CD4-positive, CD25-positive, alpha-beta regulatory T cell (primary cell): ENCODE measurements at regions not wholly inside any gene's neighbourhood (a gene's known extent, or its start where the extent isn't known, plus 50 kb on each side); places are given as distances from the start of the nearest gene placed in this dataset.

Experiments used
- ATAC-seq, 2 donors: fragments of 150-1000 bp; cut with Tn5 transposase; one replicate each; pipeline ENCODE4 v1.10.0; 2021; ENCODE audit warnings: low read depth in 2 of 2, moderate number of reproducible peaks in 2 of 2, moderate library complexity in 1 of 2
- DNase-seq, 3 donors: peaks; one replicate each; pipeline versions ENCODE4 v3.0.0 to v3.0.0-alpha.2; 2012 to 2022; ENCODE audit warnings: mixed read lengths in 1 of 3
- H3K27ac ChIP-seq: one replicate; pipeline ENCODE4 v1.7.0; 2013; ENCODE audit warnings: mild to moderate bottlenecking, low read length; ENCODE audit not compliant: insufficient read depth, poor library complexity, severe bottlenecking
- H3K27me3 ChIP-seq: one replicate; pipeline ENCODE4 v1.7.0; 2013; ENCODE audit warnings: low read length; ENCODE audit not compliant: control insufficient read depth, insufficient read depth
- H3K36me3 ChIP-seq: one replicate; pipeline ENCODE4 v1.7.0; 2013; ENCODE audit warnings: mild to moderate bottlenecking, low read length, moderate library complexity; ENCODE audit not compliant: control insufficient read depth, insufficient read depth
- H3K4me1 ChIP-seq: 2 replicates; pipeline ENCODE4 v1.7.0; 2013; ENCODE audit warnings: mild to moderate bottlenecking, low read length; ENCODE audit not compliant: insufficient read depth, control insufficient read depth, poor library complexity, severe bottlenecking
- H3K4me3 ChIP-seq: one replicate; pipeline ENCODE4 v1.7.0; 2013; ENCODE audit warnings: low read depth, mild to moderate bottlenecking, low read length, moderate library complexity
- H3K9me3 ChIP-seq, 2 experiments: 1 replicate in 1 of 2; 2 replicates in 1 of 2; pipeline ENCODE4 v1.7.0; 2013; ENCODE audit warnings: low read length in 2 of 2, mild to moderate bottlenecking in 1 of 2, moderate library complexity in 1 of 2; ENCODE audit not compliant: control insufficient read depth in 2 of 2
- H3K27ac Mint-ChIP-seq, 3 donors: one replicate each; pipeline ENCODE4 v1.8.0; 2020 to 2022; ENCODE audit warnings: mild to moderate bottlenecking in 3 of 3, mixed read lengths in 3 of 3, moderate library complexity in 2 of 3
- H3K27me3 Mint-ChIP-seq: one replicate; pipeline ENCODE4 v1.8.0; 2022; ENCODE audit warnings: mild to moderate bottlenecking, mixed read lengths
- H3K36me3 Mint-ChIP-seq: one replicate; pipeline ENCODE4 v1.8.0; 2020; ENCODE audit warnings: mixed read lengths
- H3K4me1 Mint-ChIP-seq, 4 donors: one replicate each; pipeline ENCODE4 v1.8.0; 2020 to 2022; ENCODE audit warnings: mixed read lengths in 4 of 4, mild to moderate bottlenecking in 1 of 4
- H3K4me3 Mint-ChIP-seq, 4 donors: one replicate each; pipeline ENCODE4 v1.8.0; 2020 to 2022; ENCODE audit warnings: mild to moderate bottlenecking in 4 of 4, mixed read lengths in 4 of 4, moderate library complexity in 3 of 4
- H3K9me3 Mint-ChIP-seq, 7 donors: one replicate each; pipeline ENCODE4 v1.8.0; 2020 to 2022; ENCODE audit warnings: mixed read lengths in 7 of 7, mild to moderate bottlenecking in 3 of 7, moderate library complexity in 2 of 7

DNA sequence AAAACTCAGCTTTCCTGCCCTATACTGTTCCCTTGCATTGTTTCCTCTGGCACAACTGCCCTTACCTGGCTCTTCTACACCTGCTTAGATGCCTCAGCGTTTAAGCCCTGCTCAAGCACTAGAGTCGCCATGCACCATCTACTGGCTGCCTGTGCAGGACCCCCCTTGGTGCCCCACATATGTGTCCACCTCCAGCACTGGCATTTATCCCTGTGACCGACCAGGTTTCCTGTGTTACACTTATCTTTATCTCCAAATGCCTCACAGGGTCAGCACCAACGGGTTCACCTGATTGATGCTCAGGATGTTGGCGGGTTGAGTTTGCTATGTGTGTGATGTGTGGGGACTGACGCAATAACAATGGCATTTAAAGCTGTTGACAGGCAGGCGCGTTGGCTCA, 177.5 kb downstream of the TMEM18 start:
- no peaks in the 10 kb centered on the region for H3K36me3 Mint-ChIP-seq
- H3K36me3 ChIP-seq = no peaks in the 10 kb centered on the region
- no peak overlapping the region for H3K4me3 Mint-ChIP-seq
- no peaks in the 10 kb centered on the region for H3K4me1 Mint-ChIP-seq
- no peak overlapping the region for H3K27ac Mint-ChIP-seq
- H3K9me3 ChIP-seq = no peaks in the 10 kb centered on the region
- no peaks in the 10 kb centered on the region for H3K27me3 ChIP-seq
- no peaks in the 10 kb centered on the region for H3K27me3 Mint-ChIP-seq
- peaks cover 0 to 2% (median 0%) of the 10 kb centered on the region in 7 donors for H3K9me3 Mint-ChIP-seq
- DNase-seq = no peak
- H3K4me3 ChIP-seq = no peak overlapping the region
- no peak overlapping the region for H3K27ac ChIP-seq
- no peaks in the 10 kb centered on the region for H3K4me1 ChIP-seq
- no peak for ATAC-seq

DNA sequence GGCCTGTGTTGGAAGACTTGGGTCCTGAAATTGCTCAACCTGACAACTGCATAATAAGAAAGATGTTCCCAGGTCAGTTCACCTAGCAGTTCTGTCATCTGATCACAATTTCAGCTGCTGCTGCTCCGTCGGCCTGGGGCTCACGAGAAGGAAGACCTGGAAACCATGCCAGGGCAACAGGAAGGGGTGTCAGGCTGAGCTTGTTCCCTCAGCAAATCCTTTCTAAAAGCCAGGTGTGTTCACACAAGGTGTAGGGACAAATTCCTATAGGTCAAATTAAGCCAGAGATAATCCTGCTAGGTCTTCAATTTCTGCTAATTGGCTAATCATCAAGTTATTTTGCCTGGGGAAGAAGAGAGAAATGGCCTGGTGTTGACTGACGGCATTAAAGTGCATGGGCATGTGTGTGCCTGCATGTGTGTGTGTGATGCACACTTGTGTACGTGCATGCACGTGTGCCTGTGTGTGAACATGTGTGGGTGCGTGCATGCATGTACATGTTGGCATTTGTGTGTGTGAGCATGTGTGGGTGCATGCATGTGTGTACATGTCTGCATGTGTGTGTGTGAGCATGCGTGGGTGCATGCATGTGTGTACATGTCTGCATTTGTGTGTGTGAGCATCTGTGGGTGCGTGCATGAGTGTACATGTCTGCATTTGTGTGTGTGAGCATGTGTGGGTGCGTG, 178.6 kb downstream of the TMEM18 start:
- Mint-ChIP-seq H3K27ac (no peak overlapping the region), H3K36me3 (no peaks in the 10 kb centered on the region), H3K4me1 (no peaks in the 10 kb centered on the region), H3K27me3 (no peaks in the 10 kb centered on the region), H3K9me3 (peaks cover 0 to 2% (median 0%) of the 10 kb centered on the region in 7 donors), H3K4me3 (no peak overlapping the region)
- H3K9me3 ChIP-seq = no peaks in the 10 kb centered on the region
- ATAC-seq = no peak
- no peak overlapping the region for H3K4me3 ChIP-seq
- DNase-seq = no peak
- no peaks in the 10 kb centered on the region for H3K36me3 ChIP-seq
- H3K27me3 ChIP-seq = no peaks in the 10 kb centered on the region
- no peak overlapping the region for H3K27ac ChIP-seq
- H3K4me1 ChIP-seq = no peaks in the 10 kb centered on the region

DNA sequence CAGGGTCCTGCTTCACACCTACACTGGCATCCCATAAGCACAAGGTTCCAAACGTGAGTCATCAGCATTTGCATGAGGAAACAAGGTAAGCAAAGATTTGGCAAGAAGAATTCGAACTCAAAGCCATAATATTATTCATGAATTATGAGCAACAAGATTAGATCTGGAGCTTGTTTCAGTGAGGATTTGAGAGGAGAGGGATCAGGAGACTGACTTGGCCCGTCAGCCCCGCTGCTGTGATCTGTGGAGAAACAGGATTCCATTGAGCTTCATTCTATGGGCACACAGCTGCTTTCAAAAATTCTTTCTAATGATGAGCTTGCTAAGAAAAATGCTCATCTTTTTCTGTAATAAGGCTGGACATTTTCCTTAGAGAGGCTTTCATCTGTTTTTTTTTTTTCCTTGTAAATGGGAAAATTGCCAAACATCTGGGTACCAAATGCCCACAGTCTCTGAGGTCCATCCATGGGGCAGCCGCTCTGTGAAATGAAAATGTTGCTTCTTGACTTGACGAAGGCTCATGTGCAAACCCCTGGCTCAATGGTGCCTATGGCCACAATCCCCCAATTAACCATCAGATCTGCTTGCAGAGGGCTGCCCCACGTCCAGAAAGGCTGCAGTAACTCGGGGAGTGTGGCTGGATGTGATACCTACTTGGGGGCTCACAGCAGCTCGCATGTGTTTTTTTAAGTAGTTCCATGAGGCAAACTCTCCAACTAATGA, 179.3 kb downstream of the TMEM18 start:
- H3K36me3 Mint-ChIP-seq = no peaks in the 10 kb centered on the region
- Histone ChIP-seq H3K4me3 (no peak overlapping the region), H3K9me3 (no peaks in the 10 kb centered on the region), H3K4me1 (no peaks in the 10 kb centered on the region), H3K27ac (no peak overlapping the region), H3K36me3 (no peaks in the 10 kb centered on the region), H3K27me3 (no peaks in the 10 kb centered on the region)
- ATAC-seq (no peak), DNase-seq (no peak)
- H3K4me1 Mint-ChIP-seq = no peaks in the 10 kb centered on the region
- H3K27ac Mint-ChIP-seq = no peak overlapping the region
- no peaks in the 10 kb centered on the region for H3K27me3 Mint-ChIP-seq
- peaks cover 0 to 1% (median 0%) of the 10 kb centered on the region in 7 donors for H3K9me3 Mint-ChIP-seq
- no peak overlapping the region for H3K4me3 Mint-ChIP-seq

DNA sequence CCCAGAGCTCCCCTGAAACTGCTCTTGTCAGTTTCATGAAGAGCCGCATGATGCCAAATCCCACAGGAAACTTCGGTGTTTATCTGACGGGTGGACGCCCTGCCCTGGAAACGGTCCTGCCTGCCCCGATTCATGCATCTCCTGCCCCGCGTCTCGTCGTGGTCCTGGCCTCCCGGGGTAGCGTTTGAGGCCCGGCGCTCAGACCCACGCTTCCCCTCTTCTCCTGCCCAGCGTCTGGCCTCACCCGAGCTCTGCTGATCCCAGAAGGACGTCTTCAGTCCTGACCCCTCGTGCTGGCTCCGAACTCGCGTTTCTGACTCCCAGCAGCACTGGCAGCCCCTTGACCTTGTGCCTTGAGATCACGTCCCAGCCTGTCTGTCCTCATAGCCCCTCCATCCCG, 180.5 kb downstream of the TMEM18 start:
- H3K9me3 Mint-ChIP-seq = peaks cover 0 to 1% (median 0%) of the 10 kb centered on the region in 7 donors
- Histone ChIP-seq H3K4me1 (no peaks in the 10 kb centered on the region), H3K4me3 (no peak overlapping the region), H3K9me3 (no peaks in the 10 kb centered on the region), H3K36me3 (no peaks in the 10 kb centered on the region), H3K27ac (no peak overlapping the region), H3K27me3 (no peaks in the 10 kb centered on the region)
- H3K4me3 Mint-ChIP-seq = no peak overlapping the region
- H3K27ac Mint-ChIP-seq = no peak overlapping the region
- no peaks in the 10 kb centered on the region for H3K36me3 Mint-ChIP-seq
- no peaks in the 10 kb centered on the region for H3K27me3 Mint-ChIP-seq
- DNase-seq = no peak
- no peak for ATAC-seq
- H3K4me1 Mint-ChIP-seq = no peaks in the 10 kb centered on the region

DNA sequence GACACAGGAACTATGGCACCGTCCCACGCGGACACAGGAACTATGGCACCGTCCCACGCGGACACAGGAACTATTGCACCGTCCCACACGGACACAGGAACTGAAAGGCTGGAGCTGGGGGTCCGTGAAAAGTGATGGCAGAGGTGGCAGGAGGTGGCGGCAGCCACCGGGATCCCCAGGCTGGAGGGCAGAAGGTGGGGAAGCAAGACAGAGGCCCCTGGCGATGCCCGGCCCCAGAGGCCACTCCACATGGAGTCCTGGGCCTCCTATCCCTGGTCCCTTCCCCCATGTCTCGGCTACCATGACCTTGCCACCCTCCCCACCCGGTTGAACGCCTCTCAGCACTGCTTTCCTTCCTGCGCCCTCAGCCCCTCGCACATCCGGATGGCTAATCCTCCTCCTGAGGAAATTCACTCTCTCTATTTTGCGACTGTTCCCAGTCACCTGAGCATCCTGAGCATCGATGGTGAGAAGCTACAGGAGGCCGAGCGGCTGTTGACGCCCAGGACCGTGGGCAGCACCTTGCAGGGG, 181.4 kb downstream of the TMEM18 start:
- Mint-ChIP-seq H3K4me1 (no peaks in the 10 kb centered on the region), H3K4me3 (no peak overlapping the region), H3K36me3 (no peaks in the 10 kb centered on the region), H3K27ac (no peak overlapping the region), H3K9me3 (peaks cover 0 to 1% (median 0%) of the 10 kb centered on the region in 7 donors), H3K27me3 (no peaks in the 10 kb centered on the region)
- Histone ChIP-seq H3K36me3 (no peaks in the 10 kb centered on the region), H3K4me3 (no peak overlapping the region), H3K27me3 (no peaks in the 10 kb centered on the region), H3K27ac (no peak overlapping the region), H3K9me3 (no peaks in the 10 kb centered on the region), H3K4me1 (no peaks in the 10 kb centered on the region)
- ATAC-seq = no peak
- no peak for DNase-seq

DNA sequence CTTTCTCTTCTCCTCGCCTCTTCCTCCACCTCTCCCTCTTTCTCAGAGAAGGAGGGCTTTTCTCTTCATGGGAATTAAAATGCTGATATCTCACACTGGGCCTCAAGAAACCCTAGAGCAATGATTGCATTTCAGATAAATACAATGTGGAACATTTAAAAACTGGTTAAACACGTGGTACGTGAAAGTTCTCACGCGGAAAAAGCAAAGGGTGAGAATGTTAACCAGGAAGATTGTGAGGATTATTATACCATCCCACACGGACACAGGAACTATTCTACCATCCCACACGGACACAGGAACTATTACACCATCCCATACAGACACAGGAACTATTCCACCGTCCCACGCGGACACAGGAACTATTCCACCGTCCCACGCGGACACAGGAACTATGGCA, 182.4 kb downstream of the TMEM18 start:
- Histone ChIP-seq H3K36me3 (no peaks in the 10 kb centered on the region), H3K9me3 (no peaks in the 10 kb centered on the region), H3K27me3 (no peaks in the 10 kb centered on the region), H3K4me3 (no peak overlapping the region), H3K27ac (no peak overlapping the region), H3K4me1 (no peaks in the 10 kb centered on the region)
- Mint-ChIP-seq H3K4me3 (no peak overlapping the region), H3K27ac (no peak overlapping the region), H3K4me1 (no peaks in the 10 kb centered on the region), H3K9me3 (peaks cover 0 to 1% (median 0%) of the 10 kb centered on the region in 7 donors), H3K27me3 (no peaks in the 10 kb centered on the region), H3K36me3 (no peaks in the 10 kb centered on the region)
- ATAC-seq (no peak), DNase-seq (no peak)

DNA sequence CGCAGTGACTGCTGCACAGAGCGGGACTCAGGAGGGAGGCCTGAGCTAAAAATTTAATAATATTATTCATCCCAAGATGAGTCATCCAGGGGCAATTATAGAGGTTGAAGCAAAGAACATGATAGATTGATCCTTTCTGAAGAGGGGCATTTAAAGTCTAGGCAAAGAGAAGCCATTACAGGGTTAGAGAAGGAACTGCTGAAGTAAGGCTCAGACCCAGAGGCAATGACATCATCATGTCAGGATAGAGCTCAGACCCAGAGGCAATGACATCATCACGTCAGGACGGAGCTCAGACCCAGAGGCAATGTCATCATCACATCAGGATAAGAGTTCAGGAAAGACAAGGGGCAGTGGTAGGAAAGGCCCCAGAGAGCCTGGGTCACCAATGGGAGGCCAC, 184.0 kb downstream of the TMEM18 start:
- H3K9me3 ChIP-seq = no peaks in the 10 kb centered on the region
- Mint-ChIP-seq H3K36me3 (no peaks in the 10 kb centered on the region), H3K9me3 (peaks cover 0 to 1% (median 0%) of the 10 kb centered on the region in 7 donors), H3K27me3 (no peaks in the 10 kb centered on the region), H3K27ac (no peak overlapping the region), H3K4me1 (no peaks in the 10 kb centered on the region), H3K4me3 (no peak overlapping the region)
- DNase-seq (no peak), ATAC-seq (no peak)
- H3K27ac ChIP-seq = no peak overlapping the region
- H3K27me3 ChIP-seq = no peaks in the 10 kb centered on the region
- no peaks in the 10 kb centered on the region for H3K36me3 ChIP-seq
- H3K4me1 ChIP-seq = no peaks in the 10 kb centered on the region
- H3K4me3 ChIP-seq = no peak overlapping the region

DNA sequence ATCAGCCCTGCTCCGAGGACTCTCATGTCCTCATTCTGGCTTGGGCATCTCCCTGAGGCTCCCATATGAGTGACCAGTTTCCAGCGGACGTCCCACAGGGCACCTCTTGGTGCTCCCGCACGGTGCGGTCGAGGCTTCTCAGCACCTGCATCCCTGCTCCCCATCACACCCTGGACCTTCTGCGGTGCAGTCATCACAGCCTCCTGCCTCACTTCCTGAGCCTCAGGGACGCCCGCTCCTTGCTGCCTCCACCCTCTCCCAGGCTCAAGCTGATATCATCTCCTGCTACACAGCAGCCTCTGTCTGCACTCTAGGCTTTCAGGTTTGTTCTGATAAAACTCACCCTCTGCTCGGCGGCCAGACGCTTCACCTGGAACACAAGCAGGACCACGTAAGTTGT, 185.0 kb downstream of the TMEM18 start:
- Mint-ChIP-seq H3K36me3 (no peaks in the 10 kb centered on the region), H3K4me1 (no peaks in the 10 kb centered on the region), H3K4me3 (no peak overlapping the region), H3K27ac (peak overlapping the region in 1 of 3 donors; percentile 28), H3K9me3 (peaks cover 0 to 1% (median 0%) of the 10 kb centered on the region in 7 donors), H3K27me3 (no peaks in the 10 kb centered on the region)
- Histone ChIP-seq H3K36me3 (no peaks in the 10 kb centered on the region), H3K27me3 (no peaks in the 10 kb centered on the region), H3K9me3 (no peaks in the 10 kb centered on the region), H3K4me3 (no peak overlapping the region), H3K4me1 (no peaks in the 10 kb centered on the region), H3K27ac (no peak overlapping the region)
- no peak for ATAC-seq
- no peak for DNase-seq
